Sigmoid colon (tissue), 6 donors: ENCODE measurements at regions not wholly inside any gene's neighbourhood (a gene's known extent, or its start where the extent isn't known, plus 50 kb on each side); places are given as distances from the start of the nearest gene placed in this dataset.

Experiments used
- DNase-seq: peaks from one replicate; pipeline ENCODE4 v3.0.0-alpha.2; 2019
- H3K27ac ChIP-seq, 4 donors: fragments of 200-600 bp; sonication (generic); one replicate each; pipeline ENCODE4 v1.5.1; 2016 to 2019; ENCODE audit warnings: mild to moderate bottlenecking in 1 of 4
- H3K27me3 ChIP-seq, 3 donors: fragments of 200-600 bp; sonication (generic); one replicate each; pipeline ENCODE4 v1.5.1; 2019; ENCODE audit warnings: mild to moderate bottlenecking in 1 of 3
- H3K36me3 ChIP-seq, 4 donors: fragments of 200-600 bp; sonication (generic); one replicate each; pipeline ENCODE4 v1.5.1; 2016 to 2019
- H3K4me1 ChIP-seq, 4 donors: fragments of 200-600 bp; sonication (generic); one replicate each; pipeline ENCODE4 v1.5.1; 2017 to 2019
- H3K4me3 ChIP-seq, 4 donors: fragments of 200-600 bp; sonication (generic); one replicate each; pipeline ENCODE4 v1.5.1; 2017 to 2019; ENCODE audit warnings: mild to moderate bottlenecking in 2 of 4, moderate library complexity in 1 of 4
- H3K9me3 ChIP-seq, 4 donors: fragments of 200-600 bp in 3 of 4; sonication (generic) in 3 of 4; one replicate each; pipeline versions ENCODE4 v1.5.1 to v1.6.1; 2013 to 2019
- CTCF ChIP-seq, 4 experiments: fragments of 450-650 bp in 3 of 4; fragments of 200-600 bp in 1 of 4; IDR thresholded peaks; one replicate each; pipeline ENCODE4 v1.5.1; 2016 to 2019; ENCODE audit warnings: antibody characterized with exemption in 4 of 4, mild to moderate bottlenecking in 3 of 4, moderate library complexity in 2 of 4
- EP300 ChIP-seq, 4 donors: sonication (generic); formaldehyde crosslinking; IDR thresholded peaks; one replicate each; pipeline ENCODE4 v1.6.1; 2017; ENCODE audit warnings: antibody characterized with exemption in 4 of 4
- POLR2A ChIP-seq, 2 donors: fragments of 450-650 bp; IDR thresholded peaks; one replicate each; pipeline ENCODE4 v1.6.1; 2016; ENCODE audit warnings: antibody characterized with exemption in 2 of 2, mild to moderate bottlenecking in 2 of 2, moderate library complexity in 2 of 2
- POLR2AphosphoS5 ChIP-seq, 4 donors: sonication (generic); formaldehyde crosslinking; IDR thresholded peaks; one replicate each; pipeline ENCODE4 v1.6.1; 2017; ENCODE audit warnings: antibody characterized with exemption in 4 of 4
- WGBS, 2 donors: extraction: QIAGEN DNeasy Blood & Tissue Kit; methylation state at CpG; one replicate each; pipeline ENCODE4 v1.1.7; 2013; 5-methylcytosine and 5-hydroxymethylcytosine counted together
- intact Hi-C: fragments of 100-400 bp; cut with DNase I; formaldehyde crosslinking; loops from one replicate; pipeline ENCODE4 v1.15.1; 2023
- donor health status: healthy with polysubstance abuse.
- donor health status: healthy.

- H3K27me3 ChIP-seq, result no peaks in the 10 kb centered on the region
- intact Hi-C loops, result no loop called here
- TF ChIP-seq POLR2A (IDR thresholded peaks at IDR 0.05) (no peak), EP300 (IDR thresholded peaks at IDR 0.05) (no peak), POLR2AphosphoS5 (IDR thresholded peaks at IDR 0.05) (no peak), CTCF (IDR thresholded peaks at IDR 0.05) (no peak)
Measured at GRCh38 chr4:73929278-73929677, 52.5 kb downstream of the PF4 start.

GRCh38 chr4:73923631-73923937 is 54.4 kb downstream of the CXCL1 start:
- TF ChIP-seq EP300 (IDR thresholded peaks at IDR 0.05) (no peak), POLR2A (IDR thresholded peaks at IDR 0.05) (no peak), CTCF (IDR thresholded peaks at IDR 0.05) (no peak), POLR2AphosphoS5 (IDR thresholded peaks at IDR 0.05) (no peak)
- H3K36me3 ChIP-seq, result no peaks in the 10 kb centered on the region
- no peak overlapping the region for H3K27ac ChIP-seq
- peaks cover 0 to 8% (median 1%) of the 10 kb centered on the region in 4 donors for H3K4me1 ChIP-seq
- 74 to 94% methylated on average over 1 of the region's 1 CpG for WGBS, 2 donors
- H3K9me3 ChIP-seq, result no peaks in the 10 kb centered on the region
- no peak for DNase-seq
- intact Hi-C loops, result loop anchor here (2.0 to 5.0 kb wide), 2 partner anchors 193 to 261 kb away; no protein-coding TSS in a partner anchor
- H3K27me3 ChIP-seq, result no peaks in the 10 kb centered on the region
- H3K4me3 ChIP-seq, result no peak overlapping the region

More at GRCh38 chr4:73929278-73929677, 52.5 kb downstream of the PF4 start:
- H3K4me1 ChIP-seq, result peaks cover 0 to 5% (median 0%) of the 10 kb centered on the region in 4 donors
- no peak for DNase-seq
- no peaks in the 10 kb centered on the region for H3K9me3 ChIP-seq
- no peak overlapping the region for H3K4me3 ChIP-seq
- H3K36me3 ChIP-seq, result no peaks in the 10 kb centered on the region
- 97 to 99% methylated on average over 4 of the region's 4 CpGs for WGBS, 2 donors
- H3K27ac ChIP-seq, result no peak overlapping the region

- Histone ChIP-seq H3K27ac (no peak overlapping the region), H3K4me1 (peaks cover 0 to 12% (median 4%) of the 10 kb centered on the region in 4 donors), H3K9me3 (no peaks in the 10 kb centered on the region), H3K27me3 (no peaks in the 10 kb centered on the region), H3K4me3 (no peak overlapping the region), H3K36me3 (no peaks in the 10 kb centered on the region)
- no peak for TF ChIP-seq POLR2A (IDR thresholded peaks at IDR 0.05)
- TF ChIP-seq CTCF (IDR thresholded peaks at IDR 0.05), result no peak
- TF ChIP-seq EP300 (IDR thresholded peaks at IDR 0.05), result no peak
- no peak for TF ChIP-seq POLR2AphosphoS5 (IDR thresholded peaks at IDR 0.05)
- 42 to 71% methylated on average over 1 of the region's 1 CpG for WGBS, 2 donors
- DNase-seq, result no peak
- intact Hi-C loops, result loop anchor here (2.0 to 5.0 kb wide), 2 partner anchors 192 to 261 kb away; no protein-coding TSS in a partner anchor
Measured at GRCh38 chr4:73922766-73923630, 53.8 kb downstream of the CXCL1 start.

GRCh38 chr4:73922317-73922716 is 53.1 kb downstream of the CXCL1 start:
- Histone ChIP-seq H3K27ac (no peak overlapping the region), H3K4me3 (no peak overlapping the region), H3K36me3 (no peaks in the 10 kb centered on the region), H3K9me3 (no peaks in the 10 kb centered on the region), H3K27me3 (no peaks in the 10 kb centered on the region), H3K4me1 (peaks cover 0 to 15% (median 7%) of the 10 kb centered on the region in 4 donors)
- TF ChIP-seq POLR2A (IDR thresholded peaks at IDR 0.05) (no peak), CTCF (IDR thresholded peaks at IDR 0.05) (no peak), POLR2AphosphoS5 (IDR thresholded peaks at IDR 0.05) (no peak), EP300 (IDR thresholded peaks at IDR 0.05) (no peak)
- DNase-seq, result no peak
- intact Hi-C loops, result loop anchor here (2.0 to 5.0 kb wide), 2 partner anchors 192 to 260 kb away; no protein-coding TSS in a partner anchor
